DND-41 (cell line): ENCODE measurements at regions not wholly inside any gene's neighbourhood (a gene's known extent, or its start where the extent isn't known, plus 50 kb on each side); places are given as distances from the start of the nearest gene placed in this dataset.

Source experiments
- CTCF ChIP-seq: IDR thresholded peaks from 2 replicates; pipeline ENCODE4 v1.5.1; 2012; ENCODE audit warnings: borderline replicate concordance, low read length, moderate library complexity, mild to moderate bottlenecking; ENCODE audit not compliant: poor library complexity, severe bottlenecking; ENCODE audit errors: extremely low read depth
- EZH2 ChIP-seq: IDR thresholded peaks from 3 replicates; pipeline ENCODE4 v1.6.1; 2012; ENCODE audit warnings: borderline replicate concordance, low read depth, mild to moderate bottlenecking, moderate library complexity, low read length, inconsistent platforms; ENCODE audit not compliant: severe bottlenecking

GRCh38 chr7:49327155-49327554 is 402.8 kb downstream of the CDC14C start:
- TF ChIP-seq CTCF (no peak), EZH2 (no peak)
